Heart left ventricle (tissue), 13 donors: ENCODE measurements at regions not wholly inside any gene's neighbourhood (a gene's known extent, or its start where the extent isn't known, plus 50 kb on each side); places are given as distances from the start of the nearest gene placed in this dataset.

Source experiments
- POLR2A ChIP-seq, 2 donors: fragments of 450-650 bp; IDR thresholded peaks; one replicate each; pipeline ENCODE4 v1.6.1; 2017; ENCODE audit warnings: antibody characterized with exemption in 2 of 2, mild to moderate bottlenecking in 2 of 2, moderate library complexity in 2 of 2
- TF ChIP-seq, protein P1 (sequence below), 12 donors: fragments of 200-600 bp; sonication (generic) in 4 of 12; IDR thresholded peaks; one replicate each; pipeline versions ENCODE4 v1.5.0 to v1.8.0; 2018 to 2022; ENCODE audit warnings: antibody characterized with exemption in 12 of 12, mild to moderate bottlenecking in 5 of 12
- donor health status: ischemic (EF 13 %, LVEDD 7.1; RV severe dilation, severe dysfunction).
- donor health status: DM: no; HTN: yes; CAD: no.
- donor health status: DM: no; HTN: no; CAD: no.
- donor health status: ischemic (EF 25% LVEDD 6.9; RV normal size, moderate dysfunction).
- donor health status: ischemic (EF 25% LVEDD 5.7; RV mildly dilated, moderate dysfunction).
- donor health status: ischemic (EF 35%, LVEDD 5.7; RV mildly dilated, moderate dysfunction).
- donor health status: nonischemic (EF 11% LVEDD 7.7; RV severe dilation, severe dysfunction).
- donor health status: DM: yes; HTN: yes; CAD: no.
- donor health status: PGD.
- donor health status: ischemic (EF 29% LVEDD 5.4; RV normal size, mild dysfunction).
- donor health status: nonischemic (EF 23%, LVEDD 6.1; RV moderate dilation, normal function).

DNA sequence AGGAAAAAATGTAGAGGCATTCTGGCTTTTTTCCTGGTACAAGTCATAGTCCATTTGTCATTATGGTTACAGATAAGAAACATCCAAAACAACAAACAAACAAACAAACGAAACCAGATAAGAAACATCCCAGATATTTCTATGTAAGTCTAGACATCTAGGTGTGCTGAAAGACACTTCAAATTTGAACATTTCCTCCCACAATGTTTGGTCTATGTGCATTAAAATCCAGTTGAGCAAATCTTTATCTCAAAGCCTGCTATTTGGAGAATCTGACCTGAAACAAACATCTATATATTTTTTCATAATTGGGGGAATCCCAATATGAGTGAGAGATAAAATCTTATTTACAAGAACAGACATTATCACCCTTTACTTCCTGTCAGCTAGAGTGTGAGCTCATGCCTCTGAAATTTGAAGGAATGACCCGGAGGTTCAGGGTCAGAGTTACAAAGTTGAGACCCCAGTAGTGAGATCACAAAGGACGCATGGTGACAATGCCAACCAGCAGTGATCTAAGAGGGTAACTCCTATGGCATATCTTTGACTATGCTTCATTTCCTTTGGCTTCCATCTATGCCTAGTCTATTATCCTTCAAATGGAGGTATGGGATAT, 182.9 kb upstream of the ATP1B1 start:
- TF ChIP-seq, protein P1, sequence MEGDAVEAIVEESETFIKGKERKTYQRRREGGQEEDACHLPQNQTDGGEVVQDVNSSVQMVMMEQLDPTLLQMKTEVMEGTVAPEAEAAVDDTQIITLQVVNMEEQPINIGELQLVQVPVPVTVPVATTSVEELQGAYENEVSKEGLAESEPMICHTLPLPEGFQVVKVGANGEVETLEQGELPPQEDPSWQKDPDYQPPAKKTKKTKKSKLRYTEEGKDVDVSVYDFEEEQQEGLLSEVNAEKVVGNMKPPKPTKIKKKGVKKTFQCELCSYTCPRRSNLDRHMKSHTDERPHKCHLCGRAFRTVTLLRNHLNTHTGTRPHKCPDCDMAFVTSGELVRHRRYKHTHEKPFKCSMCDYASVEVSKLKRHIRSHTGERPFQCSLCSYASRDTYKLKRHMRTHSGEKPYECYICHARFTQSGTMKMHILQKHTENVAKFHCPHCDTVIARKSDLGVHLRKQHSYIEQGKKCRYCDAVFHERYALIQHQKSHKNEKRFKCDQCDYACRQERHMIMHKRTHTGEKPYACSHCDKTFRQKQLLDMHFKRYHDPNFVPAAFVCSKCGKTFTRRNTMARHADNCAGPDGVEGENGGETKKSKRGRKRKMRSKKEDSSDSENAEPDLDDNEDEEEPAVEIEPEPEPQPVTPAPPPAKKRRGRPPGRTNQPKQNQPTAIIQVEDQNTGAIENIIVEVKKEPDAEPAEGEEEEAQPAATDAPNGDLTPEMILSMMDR (IDR thresholded peaks at IDR 0.05) = no peak
- no peak for TF ChIP-seq POLR2A (IDR thresholded peaks at IDR 0.05)
